ENCODE measurements at regions not wholly inside any gene's neighbourhood (a gene's known extent, or its start where the extent isn't known, plus 50 kb on each side); places are given as distances from the start of the nearest gene placed in this dataset.

DNA sequence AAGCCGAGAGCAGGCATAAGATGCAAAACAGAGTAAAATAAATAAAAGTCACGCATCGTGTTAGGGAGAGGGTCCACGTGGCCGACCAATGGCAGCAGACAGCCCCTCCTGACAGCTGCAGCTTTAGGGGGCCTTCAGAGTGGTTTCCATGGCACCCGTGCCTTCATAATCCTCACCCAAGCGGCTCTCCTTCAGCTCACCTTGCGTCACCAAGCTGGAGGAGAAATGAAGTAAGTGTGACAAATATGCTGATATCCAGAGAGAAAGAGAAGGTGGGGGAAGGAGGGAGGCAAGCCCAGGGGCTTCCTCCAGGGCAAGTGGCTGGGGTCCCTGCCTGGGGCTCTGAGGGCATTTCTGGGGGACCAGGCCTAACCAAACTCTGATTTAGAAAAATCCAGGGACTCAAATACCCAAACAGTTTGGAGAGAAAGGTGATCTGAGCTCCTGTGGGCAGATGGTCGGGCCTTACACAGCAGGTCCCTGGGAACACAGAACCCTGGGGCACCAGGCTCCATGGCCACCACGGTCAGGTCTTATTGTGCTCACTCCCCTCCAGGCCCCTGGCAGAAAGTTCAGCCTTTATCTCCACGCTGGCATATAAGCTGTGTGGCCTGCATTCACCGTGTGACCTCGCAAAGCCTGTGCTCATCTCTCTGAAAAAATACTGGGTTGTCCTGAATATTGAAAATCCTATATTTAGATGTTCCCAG, 80.7 kb upstream of the TNRC6C start:
- no peak for DNase-seq
- Histone ChIP-seq H3K4me2 (no peak overlapping the region), H3K27me3 (ENCODE audit: insufficient read depth, low read depth) (peaks cover 32% of the 10 kb centered on the region), H4K20me1 (ENCODE audit: insufficient read depth) (no peaks in the 10 kb centered on the region), H2AFZ (no peak overlapping the region), H3K36me3 (ENCODE audit: low read depth) (no peaks in the 10 kb centered on the region), H3K79me2 (ENCODE audit: low read depth) (no peaks in the 10 kb centered on the region), H3K27ac (no peak overlapping the region), H3F3A (ENCODE audit: insufficient read depth, low read depth) (no peaks in the 10 kb centered on the region), H3K4me1 (replicated peaks; ENCODE audit: insufficient read depth) (no peaks in the 10 kb centered on the region), H3K9me3 (ENCODE audit: insufficient read depth, low read depth) (peaks cover 4% of the 10 kb centered on the region; the same call in 1 of the 2 replicates), H3K4me3 (no peak overlapping the region), H3K9me2 (ENCODE audit: insufficient read depth) (no peaks in the 10 kb centered on the region)
- ChIA-PET POLR2A (ENCODE audit: unreplicated experiment) (no interaction called here), CTCF (no interaction called here)
- no TSS peak for BruUV-seq (replicated peaks)
- TF ChIP-seq, protein P1, sequence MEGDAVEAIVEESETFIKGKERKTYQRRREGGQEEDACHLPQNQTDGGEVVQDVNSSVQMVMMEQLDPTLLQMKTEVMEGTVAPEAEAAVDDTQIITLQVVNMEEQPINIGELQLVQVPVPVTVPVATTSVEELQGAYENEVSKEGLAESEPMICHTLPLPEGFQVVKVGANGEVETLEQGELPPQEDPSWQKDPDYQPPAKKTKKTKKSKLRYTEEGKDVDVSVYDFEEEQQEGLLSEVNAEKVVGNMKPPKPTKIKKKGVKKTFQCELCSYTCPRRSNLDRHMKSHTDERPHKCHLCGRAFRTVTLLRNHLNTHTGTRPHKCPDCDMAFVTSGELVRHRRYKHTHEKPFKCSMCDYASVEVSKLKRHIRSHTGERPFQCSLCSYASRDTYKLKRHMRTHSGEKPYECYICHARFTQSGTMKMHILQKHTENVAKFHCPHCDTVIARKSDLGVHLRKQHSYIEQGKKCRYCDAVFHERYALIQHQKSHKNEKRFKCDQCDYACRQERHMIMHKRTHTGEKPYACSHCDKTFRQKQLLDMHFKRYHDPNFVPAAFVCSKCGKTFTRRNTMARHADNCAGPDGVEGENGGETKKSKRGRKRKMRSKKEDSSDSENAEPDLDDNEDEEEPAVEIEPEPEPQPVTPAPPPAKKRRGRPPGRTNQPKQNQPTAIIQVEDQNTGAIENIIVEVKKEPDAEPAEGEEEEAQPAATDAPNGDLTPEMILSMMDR (conservative IDR thresholded peaks at IDR 0.05), result no peak
- TF ChIP-seq EZH2 (IDR thresholded peaks at IDR 0.05; ENCODE audit: low read depth), result no peak
- intact Hi-C loops (cut with micrococcal nuclease; ENCODE audit: unreplicated experiment), result no loop called here

DNA sequence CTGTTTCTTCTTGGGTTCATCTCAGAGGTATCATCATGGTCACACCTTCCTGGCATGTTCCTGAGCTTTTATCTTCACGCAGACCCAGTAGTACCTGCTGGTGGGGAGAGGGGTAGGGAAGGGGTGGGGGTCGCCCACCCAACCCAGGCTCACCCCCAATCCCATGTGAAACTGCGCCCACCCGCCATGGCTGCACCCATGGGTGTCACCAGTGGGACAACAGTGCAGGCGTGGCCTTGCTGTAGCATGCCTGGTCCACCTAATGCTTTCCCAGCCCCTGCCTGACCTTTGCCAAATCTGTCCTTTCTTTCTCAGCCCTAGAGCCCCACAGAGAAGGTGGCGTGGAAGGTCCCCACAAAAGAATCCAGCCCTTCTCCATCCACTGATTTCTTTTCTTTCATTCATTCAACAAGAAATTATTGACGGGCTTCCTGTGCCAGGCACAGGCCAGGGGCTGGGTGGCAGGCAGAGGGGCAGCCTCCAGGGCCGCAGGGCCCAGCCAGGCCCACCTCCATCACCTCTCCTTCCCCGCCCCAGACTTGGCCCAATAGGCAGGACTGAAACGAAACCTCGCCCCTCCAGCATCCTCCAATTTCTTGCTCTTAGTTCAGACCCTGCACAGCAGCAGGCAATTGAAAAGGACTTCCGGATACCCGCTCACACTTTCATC, 79.1 kb upstream of the TNRC6C start:
- BruUV-seq (replicated peaks), result no TSS peak
- H3K4me3 ChIP-seq, result no peak overlapping the region
- peaks cover 40% of the 10 kb centered on the region for H3K27me3 ChIP-seq (ENCODE audit: insufficient read depth, low read depth)
- TF ChIP-seq EZH2 (IDR thresholded peaks at IDR 0.05; ENCODE audit: low read depth), result no peak
- TF ChIP-seq, protein P1 (conservative IDR thresholded peaks at IDR 0.05), result no peak
- H3K36me3 ChIP-seq (ENCODE audit: low read depth), result no peaks in the 10 kb centered on the region
- no peaks in the 10 kb centered on the region for H3K4me1 ChIP-seq (replicated peaks; ENCODE audit: insufficient read depth)
- POLR2A ChIA-PET (ENCODE audit: unreplicated experiment), result no interaction called here
- H3K79me2 ChIP-seq (ENCODE audit: low read depth), result no peaks in the 10 kb centered on the region
- intact Hi-C loops (cut with micrococcal nuclease; ENCODE audit: unreplicated experiment), result no loop called here
- peaks cover 4% of the 10 kb centered on the region; the same call in 1 of the 2 replicates for H3K9me3 ChIP-seq (ENCODE audit: insufficient read depth, low read depth)
- no peak overlapping the region for H2AFZ ChIP-seq
- no peaks in the 10 kb centered on the region for H3F3A ChIP-seq (ENCODE audit: insufficient read depth, low read depth)
- no peaks in the 10 kb centered on the region for H4K20me1 ChIP-seq (ENCODE audit: insufficient read depth)
- no peak overlapping the region for H3K27ac ChIP-seq
- no peaks in the 10 kb centered on the region for H3K9me2 ChIP-seq (ENCODE audit: insufficient read depth)
- CTCF ChIA-PET, result no interaction called here
- H3K4me2 ChIP-seq, result no peak overlapping the region
- no peak for DNase-seq

DNA sequence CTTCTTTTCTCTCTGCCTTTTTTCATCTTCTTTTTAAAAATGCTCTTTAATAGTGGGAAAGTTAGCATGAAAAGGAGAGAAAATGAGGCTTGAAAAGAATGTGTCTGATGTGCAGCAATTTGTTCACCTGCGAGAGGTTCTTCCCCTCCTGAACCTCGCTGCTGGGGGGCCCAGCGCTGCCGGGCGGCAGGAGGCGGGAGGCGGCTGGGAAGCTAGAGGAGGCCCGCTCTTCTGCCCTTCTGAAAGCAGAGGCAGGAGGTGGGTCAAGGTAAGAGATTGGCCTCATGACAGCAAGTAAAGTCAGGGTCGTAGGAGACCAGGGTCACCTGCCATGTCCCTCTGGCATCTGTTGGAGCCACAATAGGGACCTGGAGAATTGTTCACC, 78.6 kb upstream of the TNRC6C start:
- ChIA-PET CTCF (no interaction called here), POLR2A (ENCODE audit: unreplicated experiment) (no interaction called here)
- Histone ChIP-seq H3K4me1 (replicated peaks; ENCODE audit: insufficient read depth) (no peaks in the 10 kb centered on the region), H3K9me3 (ENCODE audit: insufficient read depth, low read depth) (peaks cover 4% of the 10 kb centered on the region; the same call in 1 of the 2 replicates), H2AFZ (no peak overlapping the region), H3K4me2 (no peak overlapping the region), H3K9me2 (ENCODE audit: insufficient read depth) (no peaks in the 10 kb centered on the region), H3F3A (ENCODE audit: insufficient read depth, low read depth) (no peaks in the 10 kb centered on the region), H3K27me3 (ENCODE audit: insufficient read depth, low read depth) (peaks cover 45% of the 10 kb centered on the region), H4K20me1 (ENCODE audit: insufficient read depth) (no peaks in the 10 kb centered on the region), H3K36me3 (ENCODE audit: low read depth) (no peaks in the 10 kb centered on the region), H3K4me3 (no peak overlapping the region), H3K79me2 (ENCODE audit: low read depth) (no peaks in the 10 kb centered on the region), H3K27ac (no peak overlapping the region)
- DNase-seq, result no peak
- intact Hi-C loops (cut with micrococcal nuclease; ENCODE audit: unreplicated experiment), result no loop called here
- BruUV-seq (replicated peaks), result no TSS peak
- no peak for TF ChIP-seq EZH2 (IDR thresholded peaks at IDR 0.05; ENCODE audit: low read depth)
